ENCODE measurements at regions not wholly inside any gene's neighbourhood (a gene's known extent, or its start where the extent isn't known, plus 50 kb on each side); places are given as distances from the start of the nearest gene placed in this dataset.

GRCh38 chr10:28054228-28054860 is 55.5 kb upstream of the ODAD2 start:
- no peak for DNase-seq

GRCh38 chr10:28049286-28049685 is 50.4 kb upstream of the ODAD2 start:
- no peak for DNase-seq

Data from RPMI8226 (cell line).